HG03378 (cell line): ENCODE measurements at regions not wholly inside any gene's neighbourhood (a gene's known extent, or its start where the extent isn't known, plus 50 kb on each side); places are given as distances from the start of the nearest gene placed in this dataset.
"Not testable (repeated sequence)": the region's sequence is repeated elsewhere in the genome, so short reads cannot be mapped to it uniquely, and the experiment has no call there.

Experiments used
- ATAC-seq: cut with Tn5 transposase; IDR thresholded peaks from one replicate; pipeline ENCODE4 v1.9.1; 2021; ENCODE audit warnings: mild to moderate bottlenecking, moderate library complexity; ENCODE audit not compliant: unreplicated experiment

GRCh38 chr14:38357557-38357956, 101.7 kb upstream of the CLEC14A start:
- ATAC-seq = no peak

- not testable (repeated sequence) for ATAC-seq
These were observed 99.6 kb upstream of the CLEC14A start for GRCh38 chr14:38355473-38355872.

DNA sequence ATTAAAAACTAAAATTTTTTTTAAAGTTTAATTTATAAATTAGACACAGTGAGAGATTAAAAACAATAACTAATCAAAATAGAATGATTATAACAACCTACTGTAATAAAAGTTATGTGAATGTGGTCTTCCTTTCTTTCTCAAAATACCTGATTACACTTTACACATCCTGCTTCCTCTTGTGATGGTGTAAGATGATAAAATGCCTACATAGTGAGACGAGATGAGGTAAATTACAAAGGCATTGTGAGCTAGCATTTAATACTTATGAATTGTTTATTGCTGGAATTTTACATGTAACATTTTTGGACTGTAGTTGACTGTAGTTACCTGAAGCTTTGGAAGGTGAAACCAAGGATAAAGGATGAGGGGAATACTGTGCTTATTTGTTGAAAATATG, 94.2 kb upstream of the CLEC14A start:
- no peak for ATAC-seq

- ATAC-seq = no peak
These were observed 86.9 kb upstream of the CLEC14A start for GRCh38 chr14:38342803-38343202.

GRCh38 chr14:38339696-38340095, 83.8 kb upstream of the CLEC14A start:
- no peak for ATAC-seq

GRCh38 chr14:38336298-38336697, 80.4 kb upstream of the CLEC14A start:
- no peak for ATAC-seq

DNA sequence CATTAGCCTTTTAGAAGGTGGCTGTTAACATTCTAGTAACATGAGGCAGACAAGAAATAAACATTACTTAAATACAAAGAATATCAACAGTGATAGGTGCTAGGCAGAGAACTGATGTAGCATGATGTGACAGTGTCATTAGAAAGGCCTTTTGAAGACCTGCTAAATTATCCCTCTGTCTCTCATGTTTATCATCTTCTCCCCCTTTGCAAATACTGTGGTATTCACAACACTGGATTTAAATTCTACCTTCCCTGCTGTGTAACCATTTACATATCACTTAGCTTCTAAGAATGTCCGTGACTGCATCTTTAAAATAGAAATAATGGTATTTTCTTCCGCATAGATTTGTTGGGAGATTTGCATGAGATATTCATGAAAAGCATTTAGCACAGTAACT, 74.4 kb upstream of the CLEC14A start:
- ATAC-seq = no peak

GRCh38 chr14:38329246-38329645, 73.4 kb upstream of the CLEC14A start:
- no peak for ATAC-seq

DNA sequence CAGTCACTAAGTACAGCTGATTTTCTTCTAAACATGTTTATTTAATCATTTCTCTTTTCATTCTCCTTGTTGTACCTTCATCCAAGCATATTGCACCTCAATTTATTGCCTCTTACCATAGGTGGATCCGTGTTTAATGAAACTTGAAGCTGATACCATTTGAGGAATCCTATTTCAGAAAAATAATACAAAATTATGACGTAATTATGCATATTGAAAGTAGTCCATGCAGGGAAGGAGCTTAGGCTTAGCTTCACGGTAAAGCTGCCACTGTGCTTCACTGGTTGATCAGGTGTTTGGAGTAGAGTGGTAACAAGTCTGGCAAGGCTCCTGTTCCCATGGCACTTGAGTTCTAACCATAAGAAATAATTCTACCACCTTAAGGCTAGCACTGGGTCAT, 61.0 kb upstream of the CLEC14A start:
- no peak for ATAC-seq

DNA sequence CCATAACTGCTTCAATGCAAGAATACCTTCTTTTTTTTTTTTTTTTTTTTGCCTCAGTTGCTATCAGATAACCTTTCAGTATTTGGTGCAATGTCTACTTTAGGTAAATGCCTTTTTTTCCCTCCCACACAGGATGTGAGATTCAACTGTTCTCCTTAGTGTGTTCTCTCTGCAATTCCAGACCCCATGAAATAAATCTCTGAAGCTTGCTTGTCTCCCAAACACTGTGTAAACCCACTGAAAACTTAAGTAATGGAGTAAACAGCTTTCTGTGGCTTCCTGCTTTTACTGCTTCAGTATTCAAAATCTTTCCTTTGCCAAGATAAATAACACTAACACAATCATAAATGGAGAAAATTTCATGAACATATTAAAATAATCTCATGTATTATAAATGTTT, 55.8 kb upstream of the CLEC14A start:
- no peak for ATAC-seq

DNA sequence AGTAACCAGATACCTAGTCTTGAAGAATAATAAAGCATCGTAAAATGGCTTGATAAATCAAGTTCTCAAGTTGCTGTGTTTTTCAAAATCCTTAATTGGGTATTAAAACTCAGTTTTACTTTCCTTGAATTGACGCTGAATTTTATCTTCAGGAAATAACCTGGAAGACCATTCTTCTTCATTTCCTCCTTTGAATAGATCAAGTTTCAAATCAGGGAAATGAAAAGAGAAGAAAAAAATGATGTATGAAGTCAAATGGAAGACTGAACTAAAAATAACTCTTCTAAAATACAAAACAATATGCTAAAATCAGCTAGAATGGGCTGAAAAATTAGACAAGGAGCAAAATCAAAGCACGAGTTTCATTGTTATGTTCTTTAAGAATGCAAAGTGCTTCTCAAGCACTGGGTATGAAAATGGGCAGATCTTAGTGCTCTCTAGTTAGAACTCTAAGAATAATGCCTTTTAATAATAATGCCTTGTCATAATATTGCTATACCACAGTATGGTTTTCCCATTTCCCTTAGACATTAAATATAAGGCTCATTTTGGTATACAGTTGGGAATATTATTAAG, 54.6 kb upstream of the CLEC14A start:
- no peak for ATAC-seq

DNA sequence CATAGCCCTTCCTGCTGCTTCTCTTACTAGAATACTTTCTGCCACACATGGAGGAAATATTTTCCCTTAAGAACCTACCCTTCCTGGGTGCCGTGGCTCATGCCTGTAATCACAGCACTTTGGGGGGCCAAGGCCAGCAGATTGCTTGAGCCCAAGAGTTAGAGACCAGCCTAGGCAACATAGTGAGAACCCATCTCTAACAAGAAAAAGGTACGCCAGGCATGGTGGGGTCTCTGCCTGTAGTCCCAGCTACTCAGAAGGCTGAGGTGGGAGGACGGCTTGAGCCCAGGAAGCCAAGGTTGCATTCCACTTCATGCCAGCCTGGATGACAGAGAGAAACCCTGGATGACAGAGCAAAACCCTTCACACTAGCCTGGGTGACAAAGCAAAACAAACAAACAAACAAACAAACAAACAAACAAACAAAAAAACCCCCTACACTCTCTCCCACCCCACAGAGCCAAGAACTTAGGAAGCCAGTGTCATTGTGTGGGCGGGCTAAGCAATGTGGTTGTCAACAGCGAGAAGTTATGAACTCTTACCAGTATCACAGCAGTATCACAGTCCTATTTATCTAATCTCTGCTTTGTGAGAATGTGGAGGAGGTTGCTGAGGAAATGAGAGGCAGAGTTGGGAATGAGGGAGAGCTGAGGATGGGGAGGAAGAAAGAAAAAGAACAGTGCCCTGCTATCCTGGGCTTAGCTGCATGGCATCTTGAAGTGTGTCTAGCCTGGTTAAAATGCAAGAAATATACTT, 53.8 kb upstream of the CLEC14A start:
- no peak for ATAC-seq
